IMR-90 (cell line): ENCODE measurements at regions not wholly inside any gene's neighbourhood (a gene's known extent, or its start where the extent isn't known, plus 50 kb on each side); places are given as distances from the start of the nearest gene placed in this dataset.

ENCODE experiments used
- ATAC-seq: fragments of 200-7000 bp; cut with Tn5 transposase; 2 replicates; pipeline ENCODE4 v1.9.1; 2020; ENCODE audit warnings: low read depth, mild to moderate bottlenecking, moderate library complexity
- BruUV-seq: library from RNA; stranded (reverse); fragments of 400-500 nt; replicated peaks from 2 replicates; lab custom pipeline; 2021; lab: Mats Ljungman, UMichigan
- CTCF ChIA-PET: fragments of 300-600 bp; formaldehyde crosslinking; extraction: SDS; loops from one replicate; lab custom pipeline; 2021; ENCODE audit warnings: antibody characterized with exemption; lab: Yijun Ruan, JAX
- POLR2A ChIA-PET: fragments of 300-600 bp; sonication (Branson Sonifier 250); formaldehyde crosslinking; loops from one replicate; lab custom pipeline; 2022; ENCODE audit warnings: antibody characterized with exemption; ENCODE audit not compliant: unreplicated experiment; lab: Charles Lee
- DNase-seq: peaks from one replicate; pipeline ENCODE4 v3.0.0; 2013
- H2AFZ ChIP-seq: replicated peaks from 2 replicates; pipeline ENCODE3; 2013; ENCODE audit warnings: low read length, mild to moderate bottlenecking; ENCODE audit not compliant: poor library complexity
- H2AK5ac ChIP-seq: 2 replicates; pipeline ENCODE4 v1.6.1; 2013; ENCODE audit warnings: low read depth, low read length, inconsistent platforms
- H2AK9ac ChIP-seq: replicated peaks from 2 replicates; pipeline ENCODE3; 2013; ENCODE audit warnings: mild to moderate bottlenecking, low read depth, low read length, moderate library complexity; ENCODE audit not compliant: poor library complexity
- H2BK120ac ChIP-seq: 2 replicates; pipeline ENCODE4 v1.6.1; 2013; ENCODE audit warnings: low read depth, low read length, inconsistent platforms
- H2BK15ac ChIP-seq: 3 replicates; pipeline ENCODE4 v1.6.1; 2013; ENCODE audit warnings: low read depth, low read length, inconsistent platforms
- H2BK20ac ChIP-seq: 2 replicates; pipeline ENCODE4 v1.6.1; 2013; ENCODE audit warnings: low read depth, mild to moderate bottlenecking, inconsistent platforms, low read length, moderate library complexity
- H2BK5ac ChIP-seq: 2 replicates; pipeline ENCODE4 v1.6.1; 2013; ENCODE audit warnings: mild to moderate bottlenecking, low read depth, low read length, inconsistent platforms; ENCODE audit not compliant: poor library complexity, severe bottlenecking
- H3K14ac ChIP-seq: replicated peaks from 2 replicates; pipeline ENCODE4 v1.6.1; 2013; ENCODE audit warnings: low read depth, low read length, inconsistent platforms
- H3K18ac ChIP-seq: 2 replicates; pipeline ENCODE4 v1.6.1; 2013; ENCODE audit warnings: low read depth, low read length, control low read depth
- H3K23ac ChIP-seq: 2 replicates; pipeline ENCODE4 v1.6.1; 2013; ENCODE audit warnings: low read depth, low read length, inconsistent platforms
- H3K27ac ChIP-seq: 2 replicates; pipeline ENCODE4 v1.5.1; 2013; ENCODE audit warnings: mild to moderate bottlenecking, control low read depth, low read length; ENCODE audit not compliant: insufficient read depth
- H3K27me3 ChIP-seq: 2 replicates; pipeline ENCODE4 v1.6.1; 2013; ENCODE audit warnings: low read length; ENCODE audit not compliant: control insufficient read depth, insufficient read depth
- H3K36me3 ChIP-seq: 2 replicates; pipeline ENCODE4 v1.6.1; 2013; ENCODE audit warnings: low read length, mixed read lengths; ENCODE audit not compliant: control insufficient read depth, insufficient read depth
- H3K4ac ChIP-seq: 2 replicates; pipeline ENCODE4 v1.6.1; 2013; ENCODE audit warnings: low read depth, low read length, inconsistent platforms
- H3K4me1 ChIP-seq: 2 replicates; pipeline ENCODE4 v1.6.1; 2013; ENCODE audit warnings: low read length, mixed read lengths; ENCODE audit not compliant: control insufficient read depth, insufficient read depth
- H3K4me2 ChIP-seq: 2 replicates; pipeline ENCODE4 v1.6.1; 2013; ENCODE audit warnings: low read depth, mild to moderate bottlenecking, control low read depth, low read length, moderate library complexity
- H3K4me3 ChIP-seq: 2 replicates; pipeline ENCODE4 v1.5.1; 2013; ENCODE audit warnings: low read depth, mild to moderate bottlenecking, control low read depth, low read length, moderate library complexity; ENCODE audit not compliant: insufficient read depth
- H3K56ac ChIP-seq: 2 replicates; pipeline ENCODE4 v1.6.1; 2013; ENCODE audit warnings: low read length, inconsistent platforms; ENCODE audit not compliant: insufficient read depth; ENCODE audit errors: extremely low read depth
- H3K79me1 ChIP-seq, 2 experiments: 2 replicates each; pipeline ENCODE4 v1.6.1; 2013; ENCODE audit warnings: low read length in 2 of 2, inconsistent platforms in 1 of 2, low read depth in 1 of 2
- H3K9ac ChIP-seq: 2 replicates; pipeline ENCODE4 v1.6.1; 2013; ENCODE audit warnings: low read depth, low read length, control low read depth
- H3K9me1 ChIP-seq: 2 replicates; pipeline ENCODE4 v1.6.1; 2013; ENCODE audit warnings: low read length, inconsistent platforms; ENCODE audit not compliant: insufficient read depth
- H3K9me3 ChIP-seq: 2 replicates; pipeline ENCODE4 v1.6.1; 2013; ENCODE audit warnings: low read length; ENCODE audit not compliant: control insufficient read depth, insufficient read depth
- H4K20me1 ChIP-seq: 2 replicates; pipeline ENCODE4 v1.6.1; 2013; ENCODE audit warnings: low read length, inconsistent platforms; ENCODE audit not compliant: insufficient read depth
- H4K5ac ChIP-seq: 2 replicates; pipeline ENCODE4 v1.6.1; 2013; ENCODE audit warnings: mild to moderate bottlenecking, low read depth, low read length, control low read depth
- H4K8ac ChIP-seq, 2 experiments: 2 replicates each; pipeline ENCODE4 v1.6.1; 2013; ENCODE audit warnings: low read depth in 2 of 2, low read length in 2 of 2, control low read depth in 1 of 2, inconsistent platforms in 1 of 2
- H4K91ac ChIP-seq: 2 replicates; pipeline ENCODE4 v1.6.1; 2013; ENCODE audit warnings: low read depth, low read length, inconsistent platforms; ENCODE audit not compliant: insufficient read depth
- BHLHE40 ChIP-seq: fragments of 150-350 bp; IDR thresholded peaks from 2 replicates; pipeline ENCODE4 v1.6.1; 2016; ENCODE audit warnings: mild to moderate bottlenecking, low read depth, low read length
- CHD1 ChIP-seq: IDR thresholded peaks from 2 replicates; pipeline ENCODE4 v1.6.1; 2012; ENCODE audit warnings: low read depth, low read length, improper control_type of control experiment
- CTCF ChIP-seq: conservative IDR thresholded peaks from 2 replicates; pipeline ENCODE4 v1.5.1; 2012; ENCODE audit warnings: mild to moderate bottlenecking, low read depth, low read length, improper control_type of control experiment
- ELK1 ChIP-seq: fragments of 150-350 bp; IDR thresholded peaks from 2 replicates; pipeline ENCODE4 v1.6.1; 2016; ENCODE audit warnings: low read depth, mild to moderate bottlenecking, low read length, moderate library complexity, borderline replicate concordance
- FOS ChIP-seq: fragments of 150-350 bp; IDR thresholded peaks from 2 replicates; pipeline ENCODE4 v1.6.1; 2016; ENCODE audit warnings: low read depth, low read length
- MAFK ChIP-seq: IDR thresholded peaks from 2 replicates; pipeline ENCODE4 v1.6.1; 2012; ENCODE audit warnings: low read depth, low read length, improper control_type of control experiment
- MAZ ChIP-seq: IDR thresholded peaks from 2 replicates; pipeline ENCODE4 v1.6.1; 2012; ENCODE audit warnings: low read depth, mild to moderate bottlenecking, low read length, improper control_type of control experiment, moderate library complexity, borderline replicate concordance
- MXI1 ChIP-seq: IDR thresholded peaks from 2 replicates; pipeline ENCODE4 v1.6.1; 2012; ENCODE audit warnings: low read depth, mild to moderate bottlenecking, low read length, moderate library complexity, borderline replicate concordance
- NFE2L2 ChIP-seq: fragments of 150-350 bp; IDR thresholded peaks from 2 replicates; pipeline ENCODE4 v1.6.1; 2016; ENCODE audit warnings: low read depth, mild to moderate bottlenecking, low read length
- RAD21 ChIP-seq: IDR thresholded peaks from 2 replicates; pipeline ENCODE4 v1.6.1; 2012; ENCODE audit warnings: low read length, improper control_type of control experiment
- RFX5 ChIP-seq: IDR thresholded peaks from 2 replicates; pipeline ENCODE4 v1.8.0; 2012; ENCODE audit warnings: low read depth, mild to moderate bottlenecking, low read length, moderate library complexity
- USF2 ChIP-seq: fragments of 150-350 bp; IDR thresholded peaks from 2 replicates; pipeline ENCODE4 v1.6.1; 2017; ENCODE audit warnings: mild to moderate bottlenecking, antibody characterized with exemption, low read length, low read depth
- WGBS, 2 experiments: methylation state at CpG; one replicate each; pipeline versions ENCODE4 v1.1.5 to v1.1.7; 2013; ENCODE audit warnings: missing lambda C conversion rate in 2 of 2; ENCODE audit not compliant: insufficient read length in 1 of 2; ENCODE audit errors: extremely low coverage in 2 of 2; 5-methylcytosine and 5-hydroxymethylcytosine counted together
- dilution Hi-C: fragments of 300-500 bp; cut with HindIII; formaldehyde crosslinking; loops from one replicate; pipeline ENCODE4 v1.14.3; 2018; ENCODE audit warnings: low sequenced_read_pairs; ENCODE audit not compliant: unreplicated experiment
- in situ Hi-C: fragments of 300-500 bp; cut with MboI; formaldehyde crosslinking; loops from 3 replicates; pipeline ENCODE4 v1.14.3; 2019; ENCODE audit warnings: low sequenced_read_pairs, inconsistent platforms, mixed read lengths
- intact Hi-C: fragments of 100-400 bp; cut with micrococcal nuclease; formaldehyde crosslinking; loops from 2 replicates; pipeline ENCODE4 v1.10.0; 2022

GRCh38 chrX:28312965-28313364, 274.3 kb upstream of the IL1RAPL1 start:
- H3K4me3 ChIP-seq: no peak overlapping the region
- dilution Hi-C loops (no loop called here), intact Hi-C loops (loop anchor here (10.0 kb wide), 1 partner anchor 1242 kb away; no protein-coding TSS in a partner anchor), in situ Hi-C loops (no loop called here)
- H3K36me3 ChIP-seq: no peaks in the 10 kb centered on the region
- H3K27ac ChIP-seq: no peak overlapping the region
- H2BK20ac ChIP-seq: no peak overlapping the region
- H2BK15ac ChIP-seq: no peak overlapping the region
- no peak overlapping the region for H4K91ac ChIP-seq
- H3K14ac ChIP-seq: no peak overlapping the region
- H4K20me1 ChIP-seq: no peaks in the 10 kb centered on the region
- no peak overlapping the region for H2AFZ ChIP-seq
- no peaks in the 10 kb centered on the region for H3K79me1 ChIP-seq
- no peak overlapping the region for H3K18ac ChIP-seq
- H2AK9ac ChIP-seq: no peak overlapping the region
- H3K9me3 ChIP-seq: no peaks in the 10 kb centered on the region
- no peak overlapping the region for H2BK120ac ChIP-seq
- ChIA-PET CTCF (no interaction called here), POLR2A (no interaction called here)
- no peaks in the 10 kb centered on the region for H3K9me1 ChIP-seq
- whole genome bisulfite sequencing, 2 experiments: no CpG with 5 or more reads among the region's 3 CpGs
- BruUV-seq: no TSS peak
- no peaks in the 10 kb centered on the region for H3K27me3 ChIP-seq
- no peak overlapping the region for H3K23ac ChIP-seq
- no peak overlapping the region for H3K4ac ChIP-seq
- no peak overlapping the region for H3K56ac ChIP-seq
- ATAC-seq (no peak), DNase-seq (peak; percentile 0)
- H4K5ac ChIP-seq: no peak overlapping the region
- no peak overlapping the region; the same call in 1 of the 2 replicates for H3K4me2 ChIP-seq
- no peak overlapping the region for H4K8ac ChIP-seq
- H3K4me1 ChIP-seq: no peaks in the 10 kb centered on the region
- no peak overlapping the region for H3K9ac ChIP-seq
- no peak overlapping the region for H2AK5ac ChIP-seq
- TF ChIP-seq MAZ (no peak), USF2 (no peak), NFE2L2 (no peak), ELK1 (no peak), MXI1 (no peak), FOS (no peak), BHLHE40 (no peak), CTCF (no peak), RFX5 (no peak), RAD21 (no peak), MAFK (no peak), CHD1 (no peak)
- H2BK5ac ChIP-seq: no peak overlapping the region
